H1 (cell line): ENCODE measurements at regions not wholly inside any gene's neighbourhood (a gene's known extent, or its start where the extent isn't known, plus 50 kb on each side); places are given as distances from the start of the nearest gene placed in this dataset.

ENCODE experiments used
- CHD7 ChIP-seq: fragments of 300-600 bp; sonication (generic); IDR thresholded peaks from 2 replicates; pipeline ENCODE4 v1.7.1; 2012; ENCODE audit warnings: low read length, moderate library complexity, mild to moderate bottlenecking, inconsistent platforms; ENCODE audit not compliant: insufficient replicate concordance
- EZH2 ChIP-seq: fragments of 200-600 bp; sonication (generic); IDR thresholded peaks from 2 replicates; pipeline ENCODE4 v1.7.1; 2012; ENCODE audit warnings: low read depth, mild to moderate bottlenecking, moderate library complexity, low read length, inconsistent platforms; ENCODE audit not compliant: severe bottlenecking
- MAFK ChIP-seq: IDR thresholded peaks from 2 replicates; pipeline ENCODE4 v1.6.1; 2012; ENCODE audit warnings: low read depth, mild to moderate bottlenecking, improper control_type of control experiment, low read length
- NRF1 ChIP-seq: IDR thresholded peaks from 2 replicates; pipeline ENCODE4 v1.6.1; 2011; ENCODE audit warnings: mild to moderate bottlenecking, low read depth, low read length, improper control_type of control experiment
- SP4 ChIP-seq: IDR thresholded peaks from 2 replicates; pipeline ENCODE4 v1.6.1; 2012; ENCODE audit warnings: low read length, inconsistent platforms

DNA sequence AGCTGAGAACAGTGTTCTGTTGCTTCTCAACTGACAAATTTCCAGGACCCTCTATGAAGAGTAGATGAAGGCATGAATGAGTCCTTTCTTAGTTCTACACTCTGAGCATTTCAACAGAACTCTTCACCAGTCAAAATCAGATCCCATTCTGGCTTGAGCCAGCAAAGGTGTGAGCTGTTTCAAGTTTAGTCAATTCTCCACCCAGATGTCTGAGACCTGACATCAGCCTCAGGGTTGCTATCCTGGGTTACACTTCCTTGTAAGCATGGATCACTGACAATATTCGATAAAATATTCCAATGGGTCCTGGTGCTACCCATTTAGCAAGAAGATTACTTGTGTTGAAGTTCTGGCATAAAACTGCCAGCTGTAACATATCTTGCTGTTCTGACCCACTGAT, 97.6 kb upstream of the PPP2R3A start (continued):
- TF ChIP-seq CHD7 (no peak), EZH2 (no peak), NRF1 (no peak), SP4 (no peak), MAFK (no peak)
